ENCODE measurements at regions not wholly inside any gene's neighbourhood (a gene's known extent, or its start where the extent isn't known, plus 50 kb on each side); places are given as distances from the start of the nearest gene placed in this dataset.

DNA sequence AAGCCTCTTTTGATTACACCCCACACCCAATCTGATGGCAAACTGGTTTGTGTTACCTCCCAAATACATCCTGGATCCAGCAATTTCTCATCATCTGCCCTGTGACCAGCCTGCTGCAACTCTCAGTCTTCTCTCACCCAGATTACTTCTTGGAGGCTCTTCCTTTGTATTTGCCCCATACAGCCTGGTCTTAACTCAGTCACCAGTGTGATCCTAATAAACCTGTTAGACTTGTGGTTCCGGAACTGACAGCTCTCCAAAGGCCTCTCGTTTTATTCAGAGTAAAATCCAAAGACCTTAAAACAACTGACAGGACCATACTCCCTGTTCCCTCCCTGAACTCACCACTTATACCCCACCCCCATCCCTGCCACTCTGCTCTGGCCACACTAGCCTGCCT is 228.2 kb upstream of the PAPPA start:
- TF ChIP-seq POLR2A (IDR thresholded peaks at IDR 0.05): no peak
- TF ChIP-seq, protein P1, sequence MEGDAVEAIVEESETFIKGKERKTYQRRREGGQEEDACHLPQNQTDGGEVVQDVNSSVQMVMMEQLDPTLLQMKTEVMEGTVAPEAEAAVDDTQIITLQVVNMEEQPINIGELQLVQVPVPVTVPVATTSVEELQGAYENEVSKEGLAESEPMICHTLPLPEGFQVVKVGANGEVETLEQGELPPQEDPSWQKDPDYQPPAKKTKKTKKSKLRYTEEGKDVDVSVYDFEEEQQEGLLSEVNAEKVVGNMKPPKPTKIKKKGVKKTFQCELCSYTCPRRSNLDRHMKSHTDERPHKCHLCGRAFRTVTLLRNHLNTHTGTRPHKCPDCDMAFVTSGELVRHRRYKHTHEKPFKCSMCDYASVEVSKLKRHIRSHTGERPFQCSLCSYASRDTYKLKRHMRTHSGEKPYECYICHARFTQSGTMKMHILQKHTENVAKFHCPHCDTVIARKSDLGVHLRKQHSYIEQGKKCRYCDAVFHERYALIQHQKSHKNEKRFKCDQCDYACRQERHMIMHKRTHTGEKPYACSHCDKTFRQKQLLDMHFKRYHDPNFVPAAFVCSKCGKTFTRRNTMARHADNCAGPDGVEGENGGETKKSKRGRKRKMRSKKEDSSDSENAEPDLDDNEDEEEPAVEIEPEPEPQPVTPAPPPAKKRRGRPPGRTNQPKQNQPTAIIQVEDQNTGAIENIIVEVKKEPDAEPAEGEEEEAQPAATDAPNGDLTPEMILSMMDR (IDR thresholded peaks at IDR 0.05): no peak
- no peak for TF ChIP-seq EP300 (IDR thresholded peaks at IDR 0.05)

Measured in tibial nerve (tissue), 4 donors.